ENCODE measurements at regions not wholly inside any gene's neighbourhood (a gene's known extent, or its start where the extent isn't known, plus 50 kb on each side); places are given as distances from the start of the nearest gene placed in this dataset.

DNA sequence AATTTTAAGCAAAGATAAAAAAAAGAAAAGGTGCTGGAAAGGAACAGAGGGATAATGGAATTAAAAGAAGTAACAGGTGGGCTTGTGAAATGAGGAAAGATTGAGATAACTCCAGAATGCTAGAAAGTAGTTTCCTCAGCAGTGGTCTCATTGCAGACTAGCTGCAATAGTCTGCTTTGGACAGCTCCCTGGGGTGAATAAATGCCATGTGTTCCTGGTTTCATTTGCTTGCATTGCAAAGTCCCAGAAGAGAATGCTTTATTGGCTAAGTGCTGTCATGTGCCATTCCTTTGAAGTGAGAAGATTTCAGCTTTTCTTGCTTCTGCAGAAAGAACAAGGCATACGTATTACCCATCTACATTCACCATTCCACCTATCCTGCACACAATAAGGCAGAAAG, 478.8 kb upstream of the RAG2 start (continued):
- TF ChIP-seq CBFB (CRISPR knock-in tag; IDR thresholded peaks at IDR 0.05; ENCODE audit: low read depth): no peak
- TF ChIP-seq SOX15 (CRISPR knock-in tag; IDR thresholded peaks at IDR 0.05): no peak
- no peak for TF ChIP-seq OVOL2 (CRISPR knock-in tag; IDR thresholded peaks at IDR 0.05; ENCODE audit: borderline replicate concordance)
- no peak for TF ChIP-seq JUN (CRISPR knock-in tag; IDR thresholded peaks at IDR 0.05)
- no peak for TF ChIP-seq RORB (CRISPR knock-in tag; IDR thresholded peaks at IDR 0.05)
- TF ChIP-seq, protein P1, sequence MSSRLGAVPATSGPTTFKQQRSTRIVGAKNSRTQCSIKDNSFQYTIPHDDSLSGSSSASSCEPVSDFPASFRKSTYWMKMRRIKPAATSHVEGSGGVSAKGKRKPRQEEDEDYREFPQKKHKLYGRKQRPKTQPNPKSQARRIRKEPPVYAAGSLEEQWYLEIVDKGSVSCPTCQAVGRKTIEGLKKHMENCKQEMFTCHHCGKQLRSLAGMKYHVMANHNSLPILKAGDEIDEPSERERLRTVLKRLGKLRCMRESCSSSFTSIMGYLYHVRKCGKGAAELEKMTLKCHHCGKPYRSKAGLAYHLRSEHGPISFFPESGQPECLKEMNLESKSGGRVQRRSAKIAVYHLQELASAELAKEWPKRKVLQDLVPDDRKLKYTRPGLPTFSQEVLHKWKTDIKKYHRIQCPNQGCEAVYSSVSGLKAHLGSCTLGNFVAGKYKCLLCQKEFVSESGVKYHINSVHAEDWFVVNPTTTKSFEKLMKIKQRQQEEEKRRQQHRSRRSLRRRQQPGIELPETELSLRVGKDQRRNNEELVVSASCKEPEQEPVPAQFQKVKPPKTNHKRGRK (CRISPR knock-in tag; IDR thresholded peaks at IDR 0.05; ENCODE audit: borderline replicate concordance): no peak

DNA sequence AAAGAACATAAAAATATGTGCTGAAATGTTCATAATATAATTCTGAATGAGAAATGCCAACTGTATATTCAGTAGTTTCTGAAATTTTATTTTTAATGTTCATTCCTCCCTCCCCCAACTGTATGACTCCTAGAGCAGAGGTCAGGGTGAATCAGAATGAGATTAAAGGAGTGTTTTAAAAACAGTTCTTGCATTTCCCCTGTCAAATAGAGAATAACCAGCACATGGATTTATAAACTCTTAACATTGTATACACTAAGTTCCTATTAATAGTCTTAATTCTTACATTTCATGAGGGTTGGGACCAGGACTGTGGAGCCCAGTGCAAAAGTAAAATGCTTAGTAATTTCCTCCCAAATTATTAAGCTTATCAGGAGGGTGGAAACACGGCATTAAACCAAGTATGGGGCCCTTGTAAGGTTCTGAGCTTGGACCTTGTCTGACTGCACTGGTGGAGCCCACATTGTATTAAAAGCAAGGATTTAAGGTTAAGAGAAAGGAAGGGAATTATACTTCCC, 474.6 kb upstream of the RAG2 start:
- POLR2A ChIA-PET: no interaction called here

More for the DNA sequence above, 474.6 kb upstream of the RAG2 start:
- TF ChIP-seq TEAD1 (CRISPR knock-in tag; IDR thresholded peaks at IDR 0.05): no peak
- no peak for TF ChIP-seq JUN (CRISPR knock-in tag; IDR thresholded peaks at IDR 0.05)
- no peak for TF ChIP-seq KAT7 (CRISPR knock-in tag; IDR thresholded peaks at IDR 0.05; ENCODE audit: borderline replicate concordance)
- TF ChIP-seq, protein P2, sequence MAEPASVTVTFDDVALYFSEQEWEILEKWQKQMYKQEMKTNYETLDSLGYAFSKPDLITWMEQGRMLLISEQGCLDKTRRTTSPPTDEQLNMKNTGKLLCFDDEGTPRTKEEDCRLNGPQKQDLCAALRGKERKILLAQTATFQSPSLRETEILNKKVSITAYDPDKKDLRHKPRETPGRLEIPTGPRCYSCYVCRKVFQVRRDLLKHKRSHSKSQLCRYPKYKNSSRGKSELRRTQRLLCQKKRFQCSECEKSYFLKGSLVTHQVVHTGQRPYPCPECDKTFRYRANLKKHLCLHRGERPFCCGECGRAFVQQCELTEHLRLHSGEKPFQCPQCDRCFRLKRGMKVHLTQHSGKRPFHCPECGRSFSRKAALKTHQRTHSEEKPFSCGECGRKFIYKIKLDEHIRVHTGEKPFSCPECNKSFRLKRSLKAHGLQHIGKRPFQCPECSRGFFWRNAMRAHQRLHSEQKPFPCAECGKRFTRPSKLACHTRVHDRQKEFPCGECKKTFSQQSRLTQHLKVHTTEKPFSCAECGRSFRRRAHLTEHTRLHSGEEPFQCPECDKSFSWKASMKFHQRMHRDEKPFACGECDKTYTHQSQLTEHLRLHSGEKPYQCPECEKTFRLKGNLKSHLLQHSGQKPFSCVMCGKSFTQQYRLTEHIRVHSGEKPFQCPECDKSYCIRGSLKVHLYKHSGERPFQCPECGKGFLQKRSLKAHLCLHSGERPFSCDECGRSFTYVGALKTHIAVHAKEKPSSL (CRISPR knock-in tag; conservative IDR thresholded peaks at IDR 0.05): no peak
- TF ChIP-seq, protein P3, sequence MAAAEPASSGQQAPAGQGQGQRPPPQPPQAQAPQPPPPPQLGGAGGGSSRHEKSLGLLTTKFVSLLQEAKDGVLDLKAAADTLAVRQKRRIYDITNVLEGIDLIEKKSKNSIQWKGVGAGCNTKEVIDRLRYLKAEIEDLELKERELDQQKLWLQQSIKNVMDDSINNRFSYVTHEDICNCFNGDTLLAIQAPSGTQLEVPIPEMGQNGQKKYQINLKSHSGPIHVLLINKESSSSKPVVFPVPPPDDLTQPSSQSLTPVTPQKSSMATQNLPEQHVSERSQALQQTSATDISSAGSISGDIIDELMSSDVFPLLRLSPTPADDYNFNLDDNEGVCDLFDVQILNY (CRISPR knock-in tag; IDR thresholded peaks at IDR 0.05): no peak
- TF ChIP-seq, protein P4, sequence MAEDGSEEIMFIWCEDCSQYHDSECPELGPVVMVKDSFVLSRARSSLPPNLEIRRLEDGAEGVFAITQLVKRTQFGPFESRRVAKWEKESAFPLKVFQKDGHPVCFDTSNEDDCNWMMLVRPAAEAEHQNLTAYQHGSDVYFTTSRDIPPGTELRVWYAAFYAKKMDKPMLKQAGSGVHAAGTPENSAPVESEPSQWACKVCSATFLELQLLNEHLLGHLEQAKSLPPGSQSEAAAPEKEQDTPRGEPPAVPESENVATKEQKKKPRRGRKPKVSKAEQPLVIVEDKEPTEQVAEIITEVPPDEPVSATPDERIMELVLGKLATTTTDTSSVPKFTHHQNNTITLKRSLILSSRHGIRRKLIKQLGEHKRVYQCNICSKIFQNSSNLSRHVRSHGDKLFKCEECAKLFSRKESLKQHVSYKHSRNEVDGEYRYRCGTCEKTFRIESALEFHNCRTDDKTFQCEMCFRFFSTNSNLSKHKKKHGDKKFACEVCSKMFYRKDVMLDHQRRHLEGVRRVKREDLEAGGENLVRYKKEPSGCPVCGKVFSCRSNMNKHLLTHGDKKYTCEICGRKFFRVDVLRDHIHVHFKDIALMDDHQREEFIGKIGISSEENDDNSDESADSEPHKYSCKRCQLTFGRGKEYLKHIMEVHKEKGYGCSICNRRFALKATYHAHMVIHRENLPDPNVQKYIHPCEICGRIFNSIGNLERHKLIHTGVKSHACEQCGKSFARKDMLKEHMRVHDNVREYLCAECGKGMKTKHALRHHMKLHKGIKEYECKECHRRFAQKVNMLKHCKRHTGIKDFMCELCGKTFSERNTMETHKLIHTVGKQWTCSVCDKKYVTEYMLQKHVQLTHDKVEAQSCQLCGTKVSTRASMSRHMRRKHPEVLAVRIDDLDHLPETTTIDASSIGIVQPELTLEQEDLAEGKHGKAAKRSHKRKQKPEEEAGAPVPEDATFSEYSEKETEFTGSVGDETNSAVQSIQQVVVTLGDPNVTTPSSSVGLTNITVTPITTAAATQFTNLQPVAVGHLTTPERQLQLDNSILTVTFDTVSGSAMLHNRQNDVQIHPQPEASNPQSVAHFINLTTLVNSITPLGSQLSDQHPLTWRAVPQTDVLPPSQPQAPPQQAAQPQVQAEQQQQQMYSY (CRISPR knock-in tag; IDR thresholded peaks at IDR 0.05): no peak
- TF ChIP-seq HMGA2 (CRISPR knock-in tag; IDR thresholded peaks at IDR 0.05): no peak
- no peak for TF ChIP-seq ZNF416 (CRISPR knock-in tag; IDR thresholded peaks at IDR 0.05)
- TF ChIP-seq, protein P5, sequence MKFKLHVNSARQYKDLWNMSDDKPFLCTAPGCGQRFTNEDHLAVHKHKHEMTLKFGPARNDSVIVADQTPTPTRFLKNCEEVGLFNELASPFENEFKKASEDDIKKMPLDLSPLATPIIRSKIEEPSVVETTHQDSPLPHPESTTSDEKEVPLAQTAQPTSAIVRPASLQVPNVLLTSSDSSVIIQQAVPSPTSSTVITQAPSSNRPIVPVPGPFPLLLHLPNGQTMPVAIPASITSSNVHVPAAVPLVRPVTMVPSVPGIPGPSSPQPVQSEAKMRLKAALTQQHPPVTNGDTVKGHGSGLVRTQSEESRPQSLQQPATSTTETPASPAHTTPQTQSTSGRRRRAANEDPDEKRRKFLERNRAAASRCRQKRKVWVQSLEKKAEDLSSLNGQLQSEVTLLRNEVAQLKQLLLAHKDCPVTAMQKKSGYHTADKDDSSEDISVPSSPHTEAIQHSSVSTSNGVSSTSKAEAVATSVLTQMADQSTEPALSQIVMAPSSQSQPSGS (CRISPR knock-in tag; IDR thresholded peaks at IDR 0.05; ENCODE audit: borderline replicate concordance, low read depth): no peak
- no peak for TF ChIP-seq TCF7 (CRISPR knock-in tag; IDR thresholded peaks at IDR 0.05; ENCODE audit: low read depth)
- TF ChIP-seq NR1H2 (CRISPR knock-in tag; IDR thresholded peaks at IDR 0.05): no peak
- no peak for TF ChIP-seq ZBTB21 (CRISPR knock-in tag; IDR thresholded peaks at IDR 0.05; ENCODE audit: borderline replicate concordance)
- no peak for TF ChIP-seq FOXK1 (CRISPR knock-in tag; IDR thresholded peaks at IDR 0.05)
- TF ChIP-seq, protein P6, sequence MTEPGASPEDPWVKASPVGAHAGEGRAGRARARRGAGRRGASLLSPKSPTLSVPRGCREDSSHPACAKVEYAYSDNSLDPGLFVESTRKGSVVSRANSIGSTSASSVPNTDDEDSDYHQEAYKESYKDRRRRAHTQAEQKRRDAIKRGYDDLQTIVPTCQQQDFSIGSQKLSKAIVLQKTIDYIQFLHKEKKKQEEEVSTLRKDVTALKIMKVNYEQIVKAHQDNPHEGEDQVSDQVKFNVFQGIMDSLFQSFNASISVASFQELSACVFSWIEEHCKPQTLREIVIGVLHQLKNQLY (CRISPR knock-in tag; IDR thresholded peaks at IDR 0.05): no peak
- no peak overlapping the region for H3K4me3 Mint-ChIP-seq
- ATAC-seq (no peak), DNase-seq (ENCODE audit: low spot score) (no peak)
- CTCF ChIA-PET: no interaction called here
- H3K27ac Mint-ChIP-seq: no peak overlapping the region
- H3K27me3 Mint-ChIP-seq (ENCODE audit: low read depth): no peaks in the 10 kb centered on the region
- H3K36me3 Mint-ChIP-seq: peaks cover 42% of the 10 kb centered on the region
- H3K4me1 Mint-ChIP-seq: no peaks in the 10 kb centered on the region
- peaks cover 61% of the 10 kb centered on the region for H3K9me3 Mint-ChIP-seq

Measured in WTC11 (cell line).